ENCODE measurements at regions not wholly inside any gene's neighbourhood (a gene's known extent, or its start where the extent isn't known, plus 50 kb on each side); places are given as distances from the start of the nearest gene placed in this dataset.

DNA sequence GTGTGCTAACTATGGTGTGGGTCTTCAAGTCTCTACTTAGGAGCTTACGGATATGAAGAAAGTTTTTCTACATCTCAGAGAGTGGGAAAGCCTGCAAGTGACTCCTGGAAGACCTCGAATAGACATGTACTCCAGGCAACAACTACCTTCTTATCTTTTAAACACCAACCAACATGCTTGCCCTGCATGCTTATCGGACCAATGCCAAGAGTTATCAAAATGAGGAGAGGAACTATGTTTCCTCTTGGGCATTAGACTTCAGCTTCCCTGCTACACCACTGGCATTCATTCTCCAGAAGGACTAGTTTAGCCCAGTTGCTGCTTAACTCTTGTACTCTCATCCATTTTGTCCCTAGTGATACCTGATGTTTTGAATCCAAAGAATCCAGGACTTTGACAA lies 74.7 kb upstream of the MAN2A1 start:
- intact Hi-C loops (cut with DNase I) = no loop called here
- 86% methylated on average over 3 of the region's 3 CpGs for WGBS
- no peaks in the 10 kb centered on the region for H3K36me3 ChIP-seq
- no peaks in the 10 kb centered on the region for H3K27me3 ChIP-seq
- no peak overlapping the region for H3K27ac ChIP-seq (replicated peaks in 1 of 4)
- no peaks in the 10 kb centered on the region for H3K9me3 ChIP-seq
- H3K4me1 ChIP-seq = peaks cover 0 to 5% (median 0%) of the 10 kb centered on the region in 4 donors
- no peak overlapping the region for H3K4me3 ChIP-seq
- no peak for TF ChIP-seq CTCF (IDR thresholded peaks at IDR 0.05)
- TF ChIP-seq POLR2A (IDR thresholded peaks at IDR 0.05; ENCODE audit: low read depth) = no peak
- TF ChIP-seq EP300 (IDR thresholded peaks at IDR 0.05) = no peak
- no peak for TF ChIP-seq POLR2AphosphoS5 (IDR thresholded peaks at IDR 0.05)
- DNase-seq (ENCODE audit: extremely low spot score) = no peak

DNA sequence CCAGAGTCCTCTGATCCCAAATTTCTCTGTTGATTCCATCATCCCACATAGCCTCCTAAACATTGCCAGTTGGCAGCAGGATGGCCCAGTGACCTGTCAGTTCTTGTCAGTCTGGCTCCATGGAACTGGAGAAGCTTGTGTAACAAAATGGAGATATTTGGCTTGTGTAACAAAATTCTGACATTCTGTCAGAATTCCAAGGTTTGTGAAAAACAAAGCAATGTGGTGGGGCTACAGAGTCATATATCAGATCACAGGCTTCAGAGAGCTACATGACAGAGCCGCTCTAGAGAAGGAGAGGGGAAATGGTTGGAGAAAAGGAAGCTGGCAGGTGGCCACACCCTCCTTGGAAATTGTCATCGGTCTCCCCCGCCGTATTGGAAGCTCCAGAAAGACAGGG lies 75.4 kb upstream of the MAN2A1 start:
- Histone ChIP-seq H3K9me3 (no peaks in the 10 kb centered on the region), H3K27me3 (no peaks in the 10 kb centered on the region), H3K4me3 (no peak overlapping the region), H3K36me3 (no peaks in the 10 kb centered on the region), H3K4me1 (no peaks in the 10 kb centered on the region), H3K27ac (replicated peaks in 1 of 4) (no peak overlapping the region)
- DNase-seq (ENCODE audit: extremely low spot score) = no peak
- 89% methylated on average over 4 of the region's 4 CpGs for WGBS
- TF ChIP-seq POLR2AphosphoS5 (IDR thresholded peaks at IDR 0.05) (no peak), EP300 (IDR thresholded peaks at IDR 0.05) (no peak), POLR2A (IDR thresholded peaks at IDR 0.05; ENCODE audit: low read depth) (no peak), CTCF (IDR thresholded peaks at IDR 0.05) (no peak)
- intact Hi-C loops (cut with DNase I) = no loop called here

- 75% methylated on average over 6 of the region's 6 CpGs for WGBS
- H3K9me3 ChIP-seq = no peaks in the 10 kb centered on the region
- no peaks in the 10 kb centered on the region for H3K4me1 ChIP-seq
- no peaks in the 10 kb centered on the region for H3K36me3 ChIP-seq
- intact Hi-C loops (cut with DNase I) = no loop called here
- no peak overlapping the region for H3K4me3 ChIP-seq
- TF ChIP-seq EP300 (IDR thresholded peaks at IDR 0.05) = no peak
- no peak for TF ChIP-seq POLR2AphosphoS5 (IDR thresholded peaks at IDR 0.05)
- no peak for TF ChIP-seq CTCF (IDR thresholded peaks at IDR 0.05)
- TF ChIP-seq POLR2A (IDR thresholded peaks at IDR 0.05; ENCODE audit: low read depth) = no peak
- H3K27me3 ChIP-seq = no peaks in the 10 kb centered on the region
- no peak overlapping the region for H3K27ac ChIP-seq (replicated peaks in 1 of 4)
- DNase-seq (ENCODE audit: extremely low spot score) = no peak
Observed at GRCh38 chr5:109612278-109612905, 77.3 kb upstream of the MAN2A1 start.

- TF ChIP-seq POLR2AphosphoS5 (IDR thresholded peaks at IDR 0.05) = no peak
- no peak for TF ChIP-seq EP300 (IDR thresholded peaks at IDR 0.05)
- TF ChIP-seq CTCF (IDR thresholded peaks at IDR 0.05) = no peak
- no peak for TF ChIP-seq POLR2A (IDR thresholded peaks at IDR 0.05; ENCODE audit: low read depth)
- DNase-seq (ENCODE audit: extremely low spot score) = no peak
- intact Hi-C loops (cut with DNase I) = no loop called here
- Histone ChIP-seq H3K27me3 (no peaks in the 10 kb centered on the region), H3K36me3 (no peaks in the 10 kb centered on the region), H3K4me1 (no peaks in the 10 kb centered on the region), H3K9me3 (no peaks in the 10 kb centered on the region), H3K4me3 (no peak overlapping the region), H3K27ac (replicated peaks in 1 of 4) (no peak overlapping the region)
- 90% methylated on average over 3 of the region's 3 CpGs for WGBS
Observed at GRCh38 chr5:109611505-109611904, 78.2 kb upstream of the MAN2A1 start.

- no peaks in the 10 kb centered on the region for H3K36me3 ChIP-seq
- 87% methylated on average over 4 of the region's 4 CpGs for WGBS
- intact Hi-C loops (cut with DNase I) = no loop called here
Observed at GRCh38 chr5:109611061-109611460, 78.7 kb upstream of the MAN2A1 start.

More at GRCh38 chr5:109611061-109611460, 78.7 kb upstream of the MAN2A1 start:
- TF ChIP-seq POLR2AphosphoS5 (IDR thresholded peaks at IDR 0.05) (no peak), POLR2A (IDR thresholded peaks at IDR 0.05; ENCODE audit: low read depth) (no peak), CTCF (IDR thresholded peaks at IDR 0.05) (no peak), EP300 (IDR thresholded peaks at IDR 0.05) (no peak)
- Histone ChIP-seq H3K4me3 (no peak overlapping the region), H3K4me1 (no peaks in the 10 kb centered on the region), H3K27ac (replicated peaks in 1 of 4) (no peak overlapping the region), H3K9me3 (no peaks in the 10 kb centered on the region), H3K27me3 (no peaks in the 10 kb centered on the region)
- no peak for DNase-seq (ENCODE audit: extremely low spot score)
